ENCODE measurements at regions not wholly inside any gene's neighbourhood (a gene's known extent, or its start where the extent isn't known, plus 50 kb on each side); places are given as distances from the start of the nearest gene placed in this dataset.

- Histone ChIP-seq H3K36me3 (no peaks in the 10 kb centered on the region), H3K4me1 (peaks cover 0 to 7% (median 2%) of the 10 kb centered on the region in 6 donors), H3K27me3 (replicated peaks in 1 of 7) (no peaks in the 10 kb centered on the region), H3K4me3 (no peak overlapping the region), H3K27ac (no peak overlapping the region), H3K9me3 (no peaks in the 10 kb centered on the region)
- DNase-seq = no peak
- intact Hi-C loops (cut with DNase I; ENCODE audit: low total_unique reads) = no loop called here
- WGBS, 5 donors = 67 to 92% (median 79%) methylated on average over 4 of the region's 4 CpGs
- TF ChIP-seq CTCF (IDR thresholded peaks at IDR 0.05 in 8 of 11, conservative IDR thresholded peaks at IDR 0.05 in 3 of 11) = no peak
- no peak for TF ChIP-seq POLR2AphosphoS5 (IDR thresholded peaks at IDR 0.05)
- TF ChIP-seq POLR2A (IDR thresholded peaks at IDR 0.05) = no peak
These were observed 95.8 kb upstream of the TBCA start for GRCh38 chr5:77871946-77872345.

GRCh38 chr5:77871016-77871415 lies 94.9 kb upstream of the TBCA start:
- no peak for DNase-seq
- no peak for TF ChIP-seq POLR2A (IDR thresholded peaks at IDR 0.05)
- TF ChIP-seq CTCF (IDR thresholded peaks at IDR 0.05 in 8 of 11, conservative IDR thresholded peaks at IDR 0.05 in 3 of 11) = no peak
- WGBS, 5 donors = 91 to 95% (median 91%) methylated on average over 6 of the region's 6 CpGs
- Histone ChIP-seq H3K9me3 (no peaks in the 10 kb centered on the region), H3K27ac (no peak overlapping the region), H3K36me3 (no peaks in the 10 kb centered on the region), H3K4me1 (no peaks in the 10 kb centered on the region), H3K27me3 (replicated peaks in 1 of 7) (no peaks in the 10 kb centered on the region), H3K4me3 (no peak overlapping the region)
- intact Hi-C loops (cut with DNase I; ENCODE audit: low total_unique reads) = no loop called here

GRCh38 chr5:77869116-77869798 lies 93.1 kb upstream of the TBCA start:
- Histone ChIP-seq H3K27me3 (replicated peaks in 1 of 7) (no peaks in the 10 kb centered on the region), H3K36me3 (no peaks in the 10 kb centered on the region), H3K4me3 (no peak overlapping the region), H3K9me3 (no peaks in the 10 kb centered on the region), H3K27ac (no peak overlapping the region), H3K4me1 (peaks cover 0 to 3% (median 0%) of the 10 kb centered on the region in 6 donors)
- WGBS, 5 donors = 82 to 89% (median 85%) methylated on average over 11 of the region's 11 CpGs
- TF ChIP-seq POLR2A (IDR thresholded peaks at IDR 0.05) (no peak), CTCF (IDR thresholded peaks at IDR 0.05 in 8 of 11, conservative IDR thresholded peaks at IDR 0.05 in 3 of 11) (no peak), POLR2AphosphoS5 (IDR thresholded peaks at IDR 0.05) (no peak)
- no peak for DNase-seq
- intact Hi-C loops (cut with DNase I; ENCODE audit: low total_unique reads) = no loop called here

- no peak for TF ChIP-seq CTCF (IDR thresholded peaks at IDR 0.05 in 8 of 11, conservative IDR thresholded peaks at IDR 0.05 in 3 of 11)
- TF ChIP-seq POLR2A (IDR thresholded peaks at IDR 0.05) = no peak
- TF ChIP-seq POLR2AphosphoS5 (IDR thresholded peaks at IDR 0.05) = no peak
- intact Hi-C loops (cut with DNase I; ENCODE audit: low total_unique reads) = no loop called here
These were observed 91.8 kb upstream of the TBCA start for GRCh38 chr5:77867914-77868313.

More at GRCh38 chr5:77867914-77868313, 91.8 kb upstream of the TBCA start:
- Histone ChIP-seq H3K9me3 (no peaks in the 10 kb centered on the region), H3K27ac (no peak overlapping the region), H3K36me3 (no peaks in the 10 kb centered on the region), H3K4me1 (peaks cover 0 to 3% (median 0%) of the 10 kb centered on the region in 6 donors), H3K4me3 (no peak overlapping the region), H3K27me3 (replicated peaks in 1 of 7) (no peaks in the 10 kb centered on the region)
- no peak for DNase-seq
- WGBS, 5 donors = 77 to 85% (median 79%) methylated on average over 4 of the region's 4 CpGs

Measured in spleen (tissue), 11 donors.